ENCODE measurements at regions not wholly inside any gene's neighbourhood (a gene's known extent, or its start where the extent isn't known, plus 50 kb on each side); places are given as distances from the start of the nearest gene placed in this dataset.

- TF ChIP-seq, protein P1, sequence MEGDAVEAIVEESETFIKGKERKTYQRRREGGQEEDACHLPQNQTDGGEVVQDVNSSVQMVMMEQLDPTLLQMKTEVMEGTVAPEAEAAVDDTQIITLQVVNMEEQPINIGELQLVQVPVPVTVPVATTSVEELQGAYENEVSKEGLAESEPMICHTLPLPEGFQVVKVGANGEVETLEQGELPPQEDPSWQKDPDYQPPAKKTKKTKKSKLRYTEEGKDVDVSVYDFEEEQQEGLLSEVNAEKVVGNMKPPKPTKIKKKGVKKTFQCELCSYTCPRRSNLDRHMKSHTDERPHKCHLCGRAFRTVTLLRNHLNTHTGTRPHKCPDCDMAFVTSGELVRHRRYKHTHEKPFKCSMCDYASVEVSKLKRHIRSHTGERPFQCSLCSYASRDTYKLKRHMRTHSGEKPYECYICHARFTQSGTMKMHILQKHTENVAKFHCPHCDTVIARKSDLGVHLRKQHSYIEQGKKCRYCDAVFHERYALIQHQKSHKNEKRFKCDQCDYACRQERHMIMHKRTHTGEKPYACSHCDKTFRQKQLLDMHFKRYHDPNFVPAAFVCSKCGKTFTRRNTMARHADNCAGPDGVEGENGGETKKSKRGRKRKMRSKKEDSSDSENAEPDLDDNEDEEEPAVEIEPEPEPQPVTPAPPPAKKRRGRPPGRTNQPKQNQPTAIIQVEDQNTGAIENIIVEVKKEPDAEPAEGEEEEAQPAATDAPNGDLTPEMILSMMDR (conservative IDR thresholded peaks at IDR 0.05 in 1 of 2, IDR thresholded peaks at IDR 0.05 in 1 of 2; ENCODE audit: extremely low read depth in 1 of 2, insufficient read depth in 1 of 2, low read depth in 1 of 2, low read length in 2 of 2), result no peak
- no peak for TF ChIP-seq EZH2 (IDR thresholded peaks at IDR 0.05; ENCODE audit: borderline replicate concordance, low read length)
These were observed 842.8 kb upstream of the DIAPH2 start for GRCh38 chrX:95841863-95842262.
